Natural killer cell (primary cell): ENCODE measurements at regions not wholly inside any gene's neighbourhood (a gene's known extent, or its start where the extent isn't known, plus 50 kb on each side); places are given as distances from the start of the nearest gene placed in this dataset.

Source experiments
- ATAC-seq, 3 donors: fragments of 150-1000 bp in 2 of 3; fragments of 200-7000 bp in 1 of 3; cut with Tn5 transposase; 1 replicate in 1 of 3; 2 replicates in 2 of 3; pipeline ENCODE4 v1.10.0; 2021; ENCODE audit warnings: mild to moderate bottlenecking in 2 of 3, moderate library complexity in 2 of 3
- DNase-seq, 2 donors: peaks; one replicate each; pipeline versions ENCODE4 v3.0.0 to v3.0.0-alpha.2; 2013 to 2021; ENCODE audit warnings: mixed read lengths in 1 of 2
- H3K27ac ChIP-seq: one replicate; pipeline ENCODE4 v1.5.1; 2013; ENCODE audit warnings: mild to moderate bottlenecking, low read length
- H3K27me3 ChIP-seq: one replicate; pipeline ENCODE4 v1.6.1; 2013; ENCODE audit warnings: low read length; ENCODE audit not compliant: control insufficient read depth, insufficient read depth
- H3K36me3 ChIP-seq: one replicate; pipeline ENCODE4 v1.6.1; 2013; ENCODE audit warnings: low read length; ENCODE audit not compliant: control insufficient read depth, insufficient read depth
- H3K4me1 ChIP-seq: one replicate; pipeline ENCODE4 v1.6.1; 2013; ENCODE audit warnings: low read length; ENCODE audit not compliant: control insufficient read depth, insufficient read depth
- H3K4me3 ChIP-seq: one replicate; pipeline ENCODE4 v1.5.1; 2013; ENCODE audit warnings: low read length
- H3K9me3 ChIP-seq: one replicate; pipeline ENCODE4 v1.6.1; 2013; ENCODE audit warnings: low read length; ENCODE audit not compliant: control insufficient read depth, insufficient read depth
- H3K27ac Mint-ChIP-seq, 2 donors: one replicate each; pipeline ENCODE4 v1.8.0; 2022; ENCODE audit warnings: mild to moderate bottlenecking in 2 of 2, mixed read lengths in 2 of 2, moderate library complexity in 1 of 2
- H3K27me3 Mint-ChIP-seq, 2 donors: one replicate each; pipeline ENCODE4 v1.8.0; 2022; ENCODE audit warnings: low read depth in 2 of 2, mixed read lengths in 2 of 2
- H3K36me3 Mint-ChIP-seq: one replicate; pipeline ENCODE4 v1.8.0; 2022; ENCODE audit warnings: mixed read lengths
- H3K4me1 Mint-ChIP-seq, 2 donors: one replicate each; pipeline ENCODE4 v1.8.0; 2022; ENCODE audit warnings: mixed read lengths in 2 of 2
- H3K4me3 Mint-ChIP-seq: one replicate; pipeline ENCODE4 v1.8.0; 2022; ENCODE audit warnings: mild to moderate bottlenecking, moderate library complexity, mixed read lengths
- H3K9me3 Mint-ChIP-seq, 2 donors: one replicate each; pipeline ENCODE4 v1.8.0; 2022; ENCODE audit warnings: mixed read lengths in 2 of 2
- CTCF ChIP-seq: fragments of 200-600 bp; IDR thresholded peaks from one replicate; pipeline ENCODE4 v1.8.0; 2022; ENCODE audit warnings: antibody characterized with exemption
- WGBS: methylation state at CpG from one replicate; pipeline ENCODE4 v1.1.7; 2013; ENCODE audit warnings: missing lambda C conversion rate; ENCODE audit not compliant: insufficient coverage; 5-methylcytosine and 5-hydroxymethylcytosine counted together
- intact Hi-C: fragments of 100-400 bp; cut with micrococcal nuclease; formaldehyde crosslinking; loops from one replicate; pipeline ENCODE4 v1.14.2; 2022

- no peak overlapping the region for H3K4me3 ChIP-seq
- no peak overlapping the region for H3K4me3 Mint-ChIP-seq
- no peak for ATAC-seq
- no peaks in the 10 kb centered on the region for H3K36me3 Mint-ChIP-seq
- no peak overlapping the region for H3K27ac ChIP-seq
- no peaks in the 10 kb centered on the region for H3K4me1 ChIP-seq
- H3K9me3 ChIP-seq, result no peaks in the 10 kb centered on the region
- no peak for TF ChIP-seq CTCF
- no peaks in the 10 kb centered on the region for H3K9me3 Mint-ChIP-seq
- H3K27me3 Mint-ChIP-seq, result peaks cover 0 to 11% of the 10 kb centered on the region in 2 donors
- DNase-seq, result no peak
- intact Hi-C loops, result no loop called here
- H3K27ac Mint-ChIP-seq, result no peak overlapping the region
- H3K36me3 ChIP-seq, result no peaks in the 10 kb centered on the region
- H3K4me1 Mint-ChIP-seq, result no peaks in the 10 kb centered on the region
- WGBS, result 88% methylated on average over 17 of the region's 17 CpGs
- H3K27me3 ChIP-seq, result no peaks in the 10 kb centered on the region
Observed at GRCh38 chr20:23296841-23297701, 53.5 kb upstream of the NXT1 start.

GRCh38 chr20:23295934-23296333 lies 54.7 kb upstream of the NXT1 start:
- H3K27me3 Mint-ChIP-seq, result peaks cover 0 to 17% of the 10 kb centered on the region in 2 donors
- H3K27ac Mint-ChIP-seq, result no peak overlapping the region
- intact Hi-C loops, result no loop called here
- no peak for ATAC-seq
- no peaks in the 10 kb centered on the region for H3K4me1 ChIP-seq
- no peaks in the 10 kb centered on the region for H3K36me3 Mint-ChIP-seq
- H3K9me3 ChIP-seq, result no peaks in the 10 kb centered on the region
- no peak overlapping the region for H3K4me3 Mint-ChIP-seq
- no peaks in the 10 kb centered on the region for H3K36me3 ChIP-seq
- H3K27me3 ChIP-seq, result no peaks in the 10 kb centered on the region
- no peak for TF ChIP-seq CTCF
- H3K27ac ChIP-seq, result no peak overlapping the region
- no peaks in the 10 kb centered on the region for H3K4me1 Mint-ChIP-seq
- WGBS, result 83% methylated on average over 5 of the region's 5 CpGs
- no peak overlapping the region for H3K4me3 ChIP-seq
- DNase-seq, result no peak
- H3K9me3 Mint-ChIP-seq, result no peaks in the 10 kb centered on the region

- Mint-ChIP-seq H3K4me3 (no peak overlapping the region), H3K27me3 (peaks cover 0 to 23% of the 10 kb centered on the region in 2 donors), H3K4me1 (no peaks in the 10 kb centered on the region), H3K36me3 (no peaks in the 10 kb centered on the region), H3K27ac (no peak overlapping the region), H3K9me3 (no peaks in the 10 kb centered on the region)
- H3K9me3 ChIP-seq, result no peaks in the 10 kb centered on the region
- H3K27me3 ChIP-seq, result no peaks in the 10 kb centered on the region
- H3K4me1 ChIP-seq, result no peaks in the 10 kb centered on the region
- intact Hi-C loops, result no loop called here
- H3K4me3 ChIP-seq, result no peak overlapping the region
- WGBS, result 92% methylated on average over 8 of the region's 10 CpGs
- no peak for DNase-seq
- H3K27ac ChIP-seq, result no peak overlapping the region
- no peak for TF ChIP-seq CTCF
- ATAC-seq, result no peak
- H3K36me3 ChIP-seq, result no peaks in the 10 kb centered on the region
Observed at GRCh38 chr20:23294671-23295070, 55.9 kb upstream of the NXT1 start.

GRCh38 chr20:23294166-23294565 lies 56.4 kb upstream of the NXT1 start:
- TF ChIP-seq CTCF, result no peak
- DNase-seq (no peak), ATAC-seq (no peak)
- Histone ChIP-seq H3K4me1 (no peaks in the 10 kb centered on the region), H3K27me3 (no peaks in the 10 kb centered on the region), H3K9me3 (no peaks in the 10 kb centered on the region), H3K4me3 (no peak overlapping the region), H3K27ac (no peak overlapping the region), H3K36me3 (no peaks in the 10 kb centered on the region)
- Mint-ChIP-seq H3K27ac (no peak overlapping the region), H3K36me3 (no peaks in the 10 kb centered on the region), H3K9me3 (no peaks in the 10 kb centered on the region), H3K4me1 (no peaks in the 10 kb centered on the region), H3K4me3 (no peak overlapping the region), H3K27me3 (peaks cover 0 to 23% of the 10 kb centered on the region in 2 donors)
- 88% methylated on average over 6 of the region's 6 CpGs for WGBS
- intact Hi-C loops, result no loop called here
